K562 (cell line): ENCODE measurements at regions not wholly inside any gene's neighbourhood (a gene's known extent, or its start where the extent isn't known, plus 50 kb on each side); places are given as distances from the start of the nearest gene placed in this dataset.

Experiments used
- ATAC-seq: fragments of 200-7000 bp; cut with Tn5 transposase; 3 replicates; pipeline ENCODE4 v1.9.1; 2020; ENCODE audit warnings: moderate library complexity
- BruUV-seq: library from RNA; stranded (reverse); fragments of 400-500 nt; replicated peaks from 2 replicates; lab custom pipeline; 2021; lab: Mats Ljungman, UMichigan
- CTCF ChIA-PET: fragments of 300-600 bp; formaldehyde crosslinking; extraction: SDS; loops from one replicate; lab custom pipeline; 2021; ENCODE audit warnings: low intra/inter-chr PET ratio; lab: Yijun Ruan, JAX
- POLR2A ChIA-PET: fragments of 300-600, 350-650 bp; sonication (Branson Sonifier 250); formaldehyde crosslinking; extraction: SDS; loops from one replicate; lab custom pipeline; 2021; ENCODE audit warnings: antibody characterized with exemption, inconsistent platforms; lab: Yijun Ruan, JAX
- DNase-seq, 4 experiments: peaks; one replicate each; pipeline versions ENCODE4 v3.0.0 to v3.0.0-alpha.2; 2011 to 2018; ENCODE audit warnings: low spot score in 3 of 4, mixed read lengths in 3 of 4; ENCODE audit errors: extremely low read depth in 1 of 4
- FAIRE-seq: peaks from 2 replicates; lab custom pipeline; 2011; peaks lifted over from hg19 to GRCh38; lab: Jason Lieb, UNC
- H2AFZ ChIP-seq: 2 replicates; pipeline ENCODE4 v1.6.0; 2011; ENCODE audit warnings: low read depth, low read length, control low read depth, inconsistent platforms
- H3K27ac ChIP-seq: fragments of 200-600 bp; 3 replicates; pipeline ENCODE4 v1.8.0; 2011; ENCODE audit warnings: low read depth, mild to moderate bottlenecking, control low read depth, inconsistent platforms, low read length, moderate library complexity, mixed read lengths; ENCODE audit errors: extremely low read depth
- H3K27me3 ChIP-seq, 2 experiments: fragments of 300-600 bp in 1 of 2; 2 replicates in 1 of 2; 3 replicates in 1 of 2; pipeline versions ENCODE4 v1.6.0 to v1.8.0; 2011; ENCODE audit warnings: inconsistent platforms in 2 of 2, low read length in 2 of 2, mild to moderate bottlenecking in 1 of 2, mixed read lengths in 1 of 2, moderate library complexity in 1 of 2; ENCODE audit not compliant: control insufficient read depth in 2 of 2, insufficient read depth in 2 of 2
- H3K36me3 ChIP-seq: fragments of 300-600 bp; 3 replicates; pipeline ENCODE4 v1.8.0; 2011; ENCODE audit warnings: mild to moderate bottlenecking, low read length, inconsistent platforms; ENCODE audit not compliant: control insufficient read depth, insufficient read depth
- H3K4me1 ChIP-seq, 2 experiments: fragments of 200-600 bp in 1 of 2; replicated peaks in 1 of 2; 2 replicates in 1 of 2; 3 replicates in 1 of 2; pipeline versions ENCODE4 v1.5.1 to v1.8.0; 2011; ENCODE audit warnings: inconsistent platforms in 2 of 2, low read length in 2 of 2, mild to moderate bottlenecking in 1 of 2, mixed read lengths in 1 of 2, moderate library complexity in 1 of 2; ENCODE audit not compliant: control insufficient read depth in 2 of 2, insufficient read depth in 2 of 2
- H3K4me2 ChIP-seq: 2 replicates; pipeline ENCODE4 v1.6.1; 2011; ENCODE audit warnings: low read length, control low read depth, inconsistent platforms, mixed read lengths; ENCODE audit not compliant: insufficient read depth
- H3K4me3 ChIP-seq: fragments of 200-600 bp; sonication (generic), shearing (Covaris generic); 2 replicates; pipeline ENCODE4 v1.5.1; 2016; ENCODE audit warnings: control low read depth, inconsistent platforms
- H3K79me2 ChIP-seq: fragments of 200-600 bp; 3 replicates; pipeline ENCODE4 v1.8.0; 2011; ENCODE audit warnings: low read length, inconsistent platforms; ENCODE audit not compliant: control insufficient read depth, insufficient read depth
- H3K9ac ChIP-seq, 2 experiments: 2 replicates each; pipeline versions ENCODE4 v1.6.0 to v1.6.1; 2011; ENCODE audit warnings: low read depth in 2 of 2, low read length in 2 of 2, control low read depth in 1 of 2, inconsistent platforms in 1 of 2, mild to moderate bottlenecking in 1 of 2, mixed read lengths in 1 of 2; ENCODE audit not compliant: insufficient read depth in 1 of 2
- H3K9me1 ChIP-seq: one replicate; pipeline ENCODE4 v1.6.0; 2011; ENCODE audit warnings: inconsistent platforms, mild to moderate bottlenecking, low read length, moderate library complexity; ENCODE audit not compliant: control insufficient read depth, insufficient read depth
- H3K9me3 ChIP-seq: replicated peaks from 2 replicates; pipeline ENCODE4 v1.5.1; 2011; ENCODE audit warnings: low read depth, low read length, inconsistent platforms; ENCODE audit not compliant: control insufficient read depth, insufficient read depth
- H4K20me1 ChIP-seq: replicated peaks from 2 replicates; pipeline ENCODE4 v1.6.1; 2011; ENCODE audit warnings: low read length, inconsistent platforms, mixed read lengths; ENCODE audit not compliant: control insufficient read depth, insufficient read depth
- GABPB1 ChIP-seq: sonication (generic); formaldehyde crosslinking; IDR thresholded peaks from 2 replicates; pipeline ENCODE4 v1.8.0; 2022; ENCODE audit warnings: mild to moderate bottlenecking, missing genetic modification reagents
- HDAC6 ChIP-seq: IDR thresholded peaks from 2 replicates; pipeline ENCODE4 v1.6.1; 2012; ENCODE audit warnings: low read depth, mild to moderate bottlenecking, control low read depth, inconsistent platforms, low read length, moderate library complexity
- HINFP ChIP-seq: fragments of 450-650 bp; conservative IDR thresholded peaks from 2 replicates; pipeline ENCODE4 v1.6.1; 2016; ENCODE audit warnings: missing genetic modification characterization, low read depth, mild to moderate bottlenecking, control low read depth, missing compliant biosample characterization
- HNRNPLL ChIP-seq: fragments of 200-400 bp; formaldehyde crosslinking; IDR thresholded peaks from 2 replicates; pipeline ENCODE4 v1.6.1; 2017; ENCODE audit warnings: low read length, low read depth, mild to moderate bottlenecking; ENCODE audit not compliant: poor library complexity, severe bottlenecking
- MEF2A ChIP-seq: IDR thresholded peaks from 2 replicates; pipeline ENCODE4 v1.6.1; 2011; ENCODE audit warnings: low read depth, mild to moderate bottlenecking, low read length, moderate library complexity; ENCODE audit not compliant: control insufficient read depth
- MIER1 ChIP-seq: fragments of 450-650 bp; IDR thresholded peaks from 2 replicates; pipeline ENCODE4 v1.6.1; 2016; ENCODE audit warnings: antibody characterized with exemption, mild to moderate bottlenecking, low read depth
- MTA3 ChIP-seq: fragments of 450-650 bp; formaldehyde crosslinking; IDR thresholded peaks from 2 replicates; pipeline ENCODE4 v1.6.1; 2017; ENCODE audit warnings: mild to moderate bottlenecking, borderline replicate concordance
- PTTG1 ChIP-seq: fragments of 450-650 bp; IDR thresholded peaks from 2 replicates; pipeline ENCODE4 v1.6.1; 2016; ENCODE audit warnings: low read depth, mild to moderate bottlenecking, missing genetic modification characterization, missing compliant biosample characterization
- ZBTB2 ChIP-seq: fragments of 450-650 bp; IDR thresholded peaks from 2 replicates; pipeline ENCODE4 v1.6.1; 2016; ENCODE audit warnings: antibody characterized with exemption
- ZNF140 ChIP-seq: fragments of 250-450 bp; sonication (Bioruptor Pico); IDR thresholded peaks from 2 replicates; pipeline ENCODE4 v1.8.0; 2021; ENCODE audit warnings: moderate library complexity, mild to moderate bottlenecking, inconsistent platforms
- WGBS: fragments of 100-300 bp; shearing (Covaris generic); methylation state at CpG from one replicate; pipeline ENCODE4 v1.1.6; 2016; ENCODE audit warnings: low coverage, mixed read lengths; ENCODE audit not compliant: insufficient coverage; ENCODE audit errors: missing lambda C conversion rate; 5-methylcytosine and 5-hydroxymethylcytosine counted together
- in situ Hi-C: fragments of 300-500 bp; cut with MboI; formaldehyde crosslinking; loops from 4 replicates; pipeline ENCODE4 v1.15.0; 2018; ENCODE audit warnings: inconsistent platforms, mixed read lengths
- intact Hi-C: fragments of 100-400 bp; cut with micrococcal nuclease; formaldehyde crosslinking; loops from 2 replicates; pipeline ENCODE4 v1.14.2; 2022

GRCh38 chr2:180787330-180787729, 193.1 kb upstream of the UBE2E3 start:
- no peaks in the 10 kb centered on the region for H3K9me3 ChIP-seq
- no TSS peak for BruUV-seq
- in situ Hi-C loops (no loop called here), intact Hi-C loops (no loop called here)
- ChIA-PET POLR2A (no interaction called here), CTCF (no interaction called here)
- WGBS: 8% methylated on average over 1 of the region's 1 CpG
- H2AFZ ChIP-seq: no peak overlapping the region
- H3K9me1 ChIP-seq: no peaks in the 10 kb centered on the region
- H3K4me3 ChIP-seq: no peak overlapping the region
- no peak overlapping the region for H3K27ac ChIP-seq
- FAIRE-seq (no peak), DNase-seq (no peak), ATAC-seq (no peak)
- H3K79me2 ChIP-seq: no peaks in the 10 kb centered on the region
- H4K20me1 ChIP-seq: no peaks in the 10 kb centered on the region
- no peaks in the 10 kb centered on the region for H3K36me3 ChIP-seq
- no peak overlapping the region for H3K9ac ChIP-seq
- no peaks in the 10 kb centered on the region for H3K4me1 ChIP-seq
- TF ChIP-seq ZNF140 (CRISPR knock-in tag): no peak
- TF ChIP-seq HDAC6: no peak
- TF ChIP-seq HNRNPLL: no peak
- no peak for TF ChIP-seq ZBTB2
- TF ChIP-seq MIER1: no peak
- no peak for TF ChIP-seq MEF2A
- no peak for TF ChIP-seq MTA3
- no peak for TF ChIP-seq PTTG1 (tag)
- no peak for TF ChIP-seq HINFP (tag)
- no peak for TF ChIP-seq GABPB1
- no peak overlapping the region for H3K4me2 ChIP-seq
- no peaks in the 10 kb centered on the region for H3K27me3 ChIP-seq
